ENCODE measurements at regions not wholly inside any gene's neighbourhood (a gene's known extent, or its start where the extent isn't known, plus 50 kb on each side); places are given as distances from the start of the nearest gene placed in this dataset.

- TF ChIP-seq, protein P1, sequence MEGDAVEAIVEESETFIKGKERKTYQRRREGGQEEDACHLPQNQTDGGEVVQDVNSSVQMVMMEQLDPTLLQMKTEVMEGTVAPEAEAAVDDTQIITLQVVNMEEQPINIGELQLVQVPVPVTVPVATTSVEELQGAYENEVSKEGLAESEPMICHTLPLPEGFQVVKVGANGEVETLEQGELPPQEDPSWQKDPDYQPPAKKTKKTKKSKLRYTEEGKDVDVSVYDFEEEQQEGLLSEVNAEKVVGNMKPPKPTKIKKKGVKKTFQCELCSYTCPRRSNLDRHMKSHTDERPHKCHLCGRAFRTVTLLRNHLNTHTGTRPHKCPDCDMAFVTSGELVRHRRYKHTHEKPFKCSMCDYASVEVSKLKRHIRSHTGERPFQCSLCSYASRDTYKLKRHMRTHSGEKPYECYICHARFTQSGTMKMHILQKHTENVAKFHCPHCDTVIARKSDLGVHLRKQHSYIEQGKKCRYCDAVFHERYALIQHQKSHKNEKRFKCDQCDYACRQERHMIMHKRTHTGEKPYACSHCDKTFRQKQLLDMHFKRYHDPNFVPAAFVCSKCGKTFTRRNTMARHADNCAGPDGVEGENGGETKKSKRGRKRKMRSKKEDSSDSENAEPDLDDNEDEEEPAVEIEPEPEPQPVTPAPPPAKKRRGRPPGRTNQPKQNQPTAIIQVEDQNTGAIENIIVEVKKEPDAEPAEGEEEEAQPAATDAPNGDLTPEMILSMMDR (IDR thresholded peaks at IDR 0.05; ENCODE audit: low read length) = no peak
- no peak for TF ChIP-seq EZH2 (optimal IDR thresholded peaks at IDR 0.05; ENCODE audit: low read depth, low read length)
Observed at GRCh38 chr6:19590501-19591131, 246.6 kb upstream of the ID4 start.

Measured in MM.1S (cell line).